CD14-positive monocyte (primary cell): ENCODE measurements at regions not wholly inside any gene's neighbourhood (a gene's known extent, or its start where the extent isn't known, plus 50 kb on each side); places are given as distances from the start of the nearest gene placed in this dataset.
"Not testable (repeated sequence)": the region's sequence is repeated elsewhere in the genome, so short reads cannot be mapped to it uniquely, and the experiment has no call there.

ENCODE experiments used
- DNase-seq, 3 donors: peaks; one replicate each; pipeline ENCODE4 v3.0.0-alpha.2; 2011 to 2022
- H2AFZ ChIP-seq: 2 replicates; pipeline ENCODE4 v1.6.0; 2012; ENCODE audit warnings: mild to moderate bottlenecking, low read depth, low read length, inconsistent platforms; ENCODE audit not compliant: insufficient read depth, poor library complexity, severe bottlenecking
- H3K27ac ChIP-seq, 2 donors: 1 replicate in 1 of 2; 2 replicates in 1 of 2; pipeline ENCODE4 v1.5.1; 2012 to 2013; ENCODE audit warnings: low read length in 2 of 2, control low read depth in 1 of 2, inconsistent platforms in 1 of 2, low read depth in 1 of 2, mild to moderate bottlenecking in 1 of 2
- H3K27me3 ChIP-seq, 2 donors: one replicate each; pipeline versions ENCODE4 v1.6.0 to v1.6.1; 2011 to 2013; ENCODE audit warnings: low read length in 2 of 2; ENCODE audit not compliant: control insufficient read depth in 2 of 2, insufficient read depth in 2 of 2
- H3K36me3 ChIP-seq, 2 donors: replicated peaks in 1 of 2; 1 replicate in 1 of 2; 2 replicates in 1 of 2; pipeline versions ENCODE4 v1.5.1 to v1.6.1; 2012 to 2013; ENCODE audit warnings: low read length in 2 of 2, control low read depth in 1 of 2, inconsistent platforms in 1 of 2, mild to moderate bottlenecking in 1 of 2; ENCODE audit not compliant: insufficient read depth in 2 of 2, control insufficient read depth in 1 of 2
- H3K4me1 ChIP-seq, 2 donors: 1 replicate in 1 of 2; 2 replicates in 1 of 2; pipeline versions ENCODE4 v1.5.1 to v1.6.1; 2012 to 2013; ENCODE audit warnings: low read length in 2 of 2, control low read depth in 1 of 2, inconsistent platforms in 1 of 2, mild to moderate bottlenecking in 1 of 2, moderate library complexity in 1 of 2; ENCODE audit not compliant: insufficient read depth in 2 of 2, control insufficient read depth in 1 of 2
- H3K4me2 ChIP-seq: replicated peaks from 2 replicates; pipeline ENCODE3; 2012; ENCODE audit warnings: low read length, moderate library complexity, mild to moderate bottlenecking; ENCODE audit not compliant: poor library complexity, severe bottlenecking; ENCODE audit errors: extremely low read depth
- H3K4me3 ChIP-seq, 3 experiments: fragments of 200-600 bp in 1 of 3; sonication (generic) in 1 of 3; replicated peaks in 1 of 3; 1 replicate in 2 of 3; 2 replicates in 1 of 3; pipeline ENCODE4 v1.5.1; 2011 to 2013; ENCODE audit warnings: low read length in 3 of 3, mild to moderate bottlenecking in 3 of 3, control low read depth in 2 of 3, low read depth in 2 of 3, inconsistent platforms in 1 of 3, moderate library complexity in 1 of 3
- H3K79me2 ChIP-seq: 2 replicates; pipeline ENCODE4 v1.6.0; 2012; ENCODE audit warnings: mild to moderate bottlenecking, control low read depth, inconsistent platforms, low read length, moderate library complexity; ENCODE audit not compliant: insufficient read depth
- H3K9ac ChIP-seq: 2 replicates; pipeline ENCODE4 v1.6.0; 2017; ENCODE audit warnings: low read length, mild to moderate bottlenecking; ENCODE audit not compliant: insufficient read depth, poor library complexity, severe bottlenecking
- H3K9me3 ChIP-seq, 2 donors: replicated peaks in 1 of 2; 1 replicate in 1 of 2; 2 replicates in 1 of 2; pipeline versions ENCODE4 v1.5.1 to v1.6.1; 2012 to 2013; ENCODE audit warnings: low read length in 2 of 2, control low read depth in 1 of 2; ENCODE audit not compliant: control insufficient read depth in 1 of 2, insufficient read depth in 1 of 2
- H4K20me1 ChIP-seq: 2 replicates; pipeline ENCODE4 v1.6.0; 2012; ENCODE audit warnings: mild to moderate bottlenecking, low read length, control low read depth, moderate library complexity; ENCODE audit not compliant: insufficient read depth
- H3K27ac Mint-ChIP-seq, 7 donors: one replicate each; pipeline ENCODE4 v1.8.0; 2020; ENCODE audit warnings: mild to moderate bottlenecking in 7 of 7, mixed read lengths in 7 of 7, moderate library complexity in 6 of 7, inconsistent platforms in 2 of 7
- H3K27me3 Mint-ChIP-seq, 3 donors: one replicate each; pipeline ENCODE4 v1.8.0; 2021 to 2022; ENCODE audit warnings: low read depth in 3 of 3, mild to moderate bottlenecking in 3 of 3, mixed read lengths in 3 of 3, moderate library complexity in 3 of 3, inconsistent platforms in 1 of 3
- H3K36me3 Mint-ChIP-seq, 2 donors: one replicate each; pipeline ENCODE4 v1.8.0; 2020; ENCODE audit warnings: mixed read lengths in 2 of 2, inconsistent platforms in 1 of 2, mild to moderate bottlenecking in 1 of 2
- H3K4me1 Mint-ChIP-seq: one replicate; pipeline ENCODE4 v1.8.0; 2020; ENCODE audit warnings: mild to moderate bottlenecking, mixed read lengths
- H3K4me3 Mint-ChIP-seq, 2 donors: one replicate each; pipeline ENCODE4 v1.8.0; 2020; ENCODE audit warnings: mild to moderate bottlenecking in 2 of 2, mixed read lengths in 2 of 2, moderate library complexity in 1 of 2
- H3K9me3 Mint-ChIP-seq, 7 donors: one replicate each; pipeline ENCODE4 v1.8.0; 2020 to 2022; ENCODE audit warnings: mixed read lengths in 7 of 7, mild to moderate bottlenecking in 6 of 7, moderate library complexity in 6 of 7, inconsistent platforms in 2 of 7
- CTCF ChIP-seq: fragments of 200-600 bp; IDR thresholded peaks from one replicate; pipeline ENCODE4 v1.8.0; 2022; ENCODE audit warnings: antibody characterized with exemption, mild to moderate bottlenecking
- WGBS: methylation state at CpG from one replicate; pipeline ENCODE4 v1.1.5; 2013; ENCODE audit warnings: missing lambda C conversion rate; ENCODE audit not compliant: insufficient coverage; 5-methylcytosine and 5-hydroxymethylcytosine counted together
- intact Hi-C, 2 donors: fragments of 100-400 bp; cut with micrococcal nuclease; formaldehyde crosslinking; loops; one replicate each; pipeline versions ENCODE4 v1.15.0 to v1.15.1; 2023

- no peak overlapping the region for H3K27ac ChIP-seq
- H3K4me3 Mint-ChIP-seq = no peak overlapping the region
- peaks cover 0 to 2% (median 0%) of the 10 kb centered on the region in 3 donors for H3K27me3 Mint-ChIP-seq
Measured at GRCh38 chr5:108536321-108536720, 154.4 kb upstream of the FBXL17 start.

GRCh38 chr5:108532129-108532445 lies 150.2 kb upstream of the FBXL17 start:
- WGBS = 100% methylated on average over 1 of the region's 1 CpG
- H3K27ac ChIP-seq, H3K4me2 ChIP-seq, H3K27me3 ChIP-seq, intact Hi-C loops, H3K27me3 Mint-ChIP-seq, H3K79me2 ChIP-seq, H3K4me1 Mint-ChIP-seq, H3K4me1 ChIP-seq, H4K20me1 ChIP-seq, H3K4me3 ChIP-seq, H2AFZ ChIP-seq, H3K27ac Mint-ChIP-seq, H3K9me3 ChIP-seq, H3K9ac ChIP-seq, H3K36me3 Mint-ChIP-seq, H3K9me3 Mint-ChIP-seq, H3K4me3 Mint-ChIP-seq, DNase-seq, H3K36me3 ChIP-seq: not testable (repeated sequence)

More at GRCh38 chr5:108536321-108536720, 154.4 kb upstream of the FBXL17 start:
- peaks cover 0 to 7% (median 2%) of the 10 kb centered on the region in 7 donors for H3K9me3 Mint-ChIP-seq
- no peaks in the 10 kb centered on the region for H3K9me3 ChIP-seq
- H3K9ac ChIP-seq = no peak overlapping the region
- H3K4me3 ChIP-seq = no peak overlapping the region
- no peak overlapping the region for H3K27ac Mint-ChIP-seq
- H3K27me3 ChIP-seq = no peaks in the 10 kb centered on the region
- no peak for DNase-seq
- H3K36me3 Mint-ChIP-seq = no peaks in the 10 kb centered on the region
- no peaks in the 10 kb centered on the region for H3K79me2 ChIP-seq
- H3K4me2 ChIP-seq = no peak overlapping the region
- WGBS = 88% methylated on average over 7 of the region's 10 CpGs
- no peak for TF ChIP-seq CTCF
- intact Hi-C loops = no loop called here
- no peaks in the 10 kb centered on the region for H3K36me3 ChIP-seq
- H3K4me1 ChIP-seq = no peaks in the 10 kb centered on the region
- H2AFZ ChIP-seq = no peak overlapping the region
- no peaks in the 10 kb centered on the region for H4K20me1 ChIP-seq
- H3K4me1 Mint-ChIP-seq = no peaks in the 10 kb centered on the region
